Hypothalamus (tissue), 51 donors: ENCODE measurements at regions not wholly inside any gene's neighbourhood (a gene's known extent, or its start where the extent isn't known, plus 50 kb on each side); places are given as distances from the start of the nearest gene placed in this dataset.
"Not testable (repeated sequence)": the region's sequence is repeated elsewhere in the genome, so short reads cannot be mapped to it uniquely, and the experiment has no call there.

ENCODE experiments used
- DNase-seq, 51 donors: peaks; one replicate each; lab custom pipeline; 2025; lab: John Stamatoyannopoulos, UW

DNA sequence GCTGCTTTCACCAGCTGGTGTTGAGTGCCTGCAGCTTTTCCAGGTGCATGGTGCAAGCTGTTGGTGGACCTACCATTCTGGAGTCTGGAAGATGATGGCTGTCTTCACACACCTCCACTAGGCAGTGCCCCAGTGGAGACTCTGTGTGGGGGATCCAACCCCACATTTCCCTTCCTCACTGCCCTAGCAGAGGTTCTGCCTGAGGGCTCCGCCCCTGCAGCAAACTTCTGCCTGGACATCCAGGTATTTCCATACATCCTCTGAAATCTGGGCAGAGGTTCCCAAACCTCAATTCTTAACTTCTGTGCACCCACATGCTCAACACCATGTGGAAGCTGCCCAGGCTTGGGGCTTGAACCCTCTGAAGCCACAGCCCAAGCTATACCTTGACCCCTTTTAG is 172.4 kb downstream of the PHF2 start:
- DNase-seq, result not testable (repeated sequence)

DNA sequence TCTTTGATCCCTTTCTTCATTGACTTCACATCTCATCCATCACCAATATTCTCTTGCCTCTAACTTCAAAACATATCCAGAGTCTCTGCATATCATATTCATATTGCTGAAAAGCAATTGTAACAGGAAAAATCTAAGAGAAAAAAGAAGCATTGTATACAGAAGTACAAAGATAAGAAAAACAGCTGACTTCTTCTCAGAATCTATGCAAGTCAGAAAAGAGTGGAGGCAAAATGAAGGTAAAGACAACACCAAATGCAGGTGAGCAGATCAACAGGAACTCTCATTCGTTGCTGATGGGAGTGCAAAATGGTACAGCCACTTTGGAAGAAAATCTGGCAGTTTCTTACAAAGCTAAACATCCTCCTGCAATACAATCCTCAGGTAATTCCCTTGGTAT is 155.6 kb downstream of the PHF2 start:
- no peak for DNase-seq

DNA sequence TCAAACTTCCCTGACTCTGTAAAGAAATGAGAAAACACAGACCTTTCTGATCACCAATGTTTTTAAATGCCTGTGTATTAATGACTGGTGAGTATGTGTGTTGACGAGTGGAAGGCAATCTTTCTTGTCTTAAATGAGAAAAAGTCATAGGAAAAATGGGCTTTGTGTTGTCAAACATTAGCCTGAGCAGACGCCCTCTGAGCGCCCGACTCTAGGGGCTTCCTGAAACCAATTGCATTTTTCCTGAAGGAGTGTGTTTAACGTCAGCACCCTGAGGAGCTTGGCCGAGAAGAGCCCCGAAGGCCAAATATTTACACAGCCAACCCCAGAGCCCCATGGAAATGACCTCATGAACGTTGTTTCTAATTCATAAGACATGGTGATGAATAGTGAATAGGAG is 154.3 kb downstream of the PHF2 start:
- DNase-seq, result no peak

DNA sequence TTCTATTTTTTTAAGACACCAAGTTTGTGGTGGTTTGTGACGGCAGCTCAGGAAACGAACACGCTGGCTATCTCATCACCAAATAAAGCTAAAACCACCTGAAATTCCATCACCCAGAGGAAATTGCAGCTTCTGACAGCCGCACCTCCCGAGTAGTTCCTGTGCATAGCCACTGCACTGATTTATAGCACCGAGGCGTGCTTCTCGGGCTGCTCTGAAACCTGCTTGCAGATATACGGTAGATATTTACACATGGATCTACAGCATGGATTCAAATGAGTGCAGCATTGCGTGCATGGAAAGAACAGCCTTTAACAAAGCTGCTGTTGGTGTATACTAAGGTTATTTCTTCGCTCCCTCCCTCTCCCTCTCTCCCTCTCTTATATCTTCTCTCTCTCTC is 153.8 kb downstream of the PHF2 start:
- no peak for DNase-seq
